ENCODE measurements at regions not wholly inside any gene's neighbourhood (a gene's known extent, or its start where the extent isn't known, plus 50 kb on each side); places are given as distances from the start of the nearest gene placed in this dataset.

DNA sequence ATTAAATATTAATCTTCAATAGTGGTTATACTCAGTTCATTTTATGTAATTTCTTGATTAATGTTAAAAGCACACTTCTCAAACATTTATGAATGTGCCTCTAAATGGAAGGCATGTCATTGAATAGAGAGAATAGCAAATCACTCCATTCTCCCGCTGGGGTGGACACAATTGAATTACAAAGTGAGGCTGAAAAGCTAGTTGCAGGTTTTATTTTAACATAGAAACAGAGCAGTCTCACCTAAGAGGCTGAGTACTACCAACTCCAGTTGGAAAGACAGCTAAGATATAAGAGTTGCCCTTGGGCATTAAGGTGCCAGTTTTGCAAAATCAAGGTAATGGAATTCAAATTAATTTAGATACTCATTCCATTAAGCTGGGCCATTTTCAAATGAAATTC is 147.2 kb downstream of the PCSK1 start:
- Histone ChIP-seq H3K9me3 (ENCODE audit: control insufficient read depth, low read depth, low read length) (no peaks in the 10 kb centered on the region), H3K4me3 (ENCODE audit: low read length) (no peak overlapping the region), H3K27ac (ENCODE audit: low read length) (no peak overlapping the region), H3K27me3 (ENCODE audit: control insufficient read depth, insufficient read depth, low read length) (no peaks in the 10 kb centered on the region), H3K4me1 (ENCODE audit: control insufficient read depth, insufficient read depth, low read length) (no peaks in the 10 kb centered on the region), H3K36me3 (ENCODE audit: control insufficient read depth, insufficient read depth, low read length) (no peaks in the 10 kb centered on the region)
- DNase-seq: no peak
- WGBS (ENCODE audit: insufficient coverage, low lambda C conversion rate): no CpG with 5 or more reads among the region's 1 CpG

DNA sequence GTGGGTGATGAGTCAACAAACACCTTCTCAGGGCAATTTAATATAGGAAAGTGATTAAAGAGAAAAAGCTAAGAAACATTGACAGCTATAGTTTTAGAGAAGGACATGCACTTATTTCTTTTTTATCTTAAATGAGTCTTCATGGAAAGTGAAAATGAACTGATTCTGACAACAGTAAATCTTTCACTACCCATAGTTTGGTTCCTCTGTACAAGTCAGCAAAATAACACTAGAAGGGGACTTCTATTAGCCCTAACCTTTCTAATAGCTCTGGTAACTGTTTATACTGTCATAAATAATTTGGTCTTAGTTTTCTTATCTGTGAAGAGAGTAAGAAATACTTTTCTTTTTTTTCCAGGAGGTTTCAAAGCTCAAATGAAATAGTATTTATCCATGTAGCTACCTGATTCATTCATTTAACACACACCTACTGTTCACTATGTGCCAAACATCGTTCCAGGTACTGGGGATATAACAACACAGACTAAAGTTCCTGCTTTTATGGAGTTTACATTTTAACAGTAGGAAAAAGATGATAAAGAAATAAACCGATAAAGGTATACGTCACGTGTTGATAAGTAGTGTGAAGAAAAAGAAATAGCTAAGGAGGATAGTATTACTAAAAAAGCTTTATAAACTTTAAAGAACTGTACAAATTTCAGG is 148.2 kb downstream of the PCSK1 start:
- Histone ChIP-seq H3K9me3 (ENCODE audit: control insufficient read depth, low read depth, low read length) (no peaks in the 10 kb centered on the region), H3K36me3 (ENCODE audit: control insufficient read depth, insufficient read depth, low read length) (no peaks in the 10 kb centered on the region), H3K27ac (ENCODE audit: low read length) (no peak overlapping the region), H3K27me3 (ENCODE audit: control insufficient read depth, insufficient read depth, low read length) (no peaks in the 10 kb centered on the region), H3K4me1 (ENCODE audit: control insufficient read depth, insufficient read depth, low read length) (no peaks in the 10 kb centered on the region), H3K4me3 (ENCODE audit: low read length) (no peak overlapping the region)
- 77% methylated on average over 3 of the region's 4 CpGs for WGBS (ENCODE audit: insufficient coverage, low lambda C conversion rate)
- no peak for DNase-seq

DNA sequence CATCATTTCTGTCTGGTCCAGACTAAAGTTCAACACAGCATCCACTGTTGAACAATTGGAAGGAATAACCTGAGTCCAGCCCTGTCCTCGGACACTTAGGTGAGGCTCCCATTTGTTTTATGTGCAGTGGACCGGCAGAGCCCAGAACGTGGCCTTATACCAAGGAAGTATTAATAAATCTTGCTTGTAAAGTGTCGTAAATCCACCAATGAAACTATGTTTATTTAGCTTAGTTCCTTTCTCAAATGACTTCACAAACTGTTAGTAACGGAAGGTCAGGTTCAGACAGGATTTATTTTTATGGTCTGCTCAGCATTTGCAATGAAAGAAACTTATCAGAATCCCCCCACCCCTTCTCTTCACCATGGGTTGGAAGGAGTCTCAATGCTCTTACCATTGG is 149.5 kb downstream of the PCSK1 start:
- no CpG with 5 or more reads among the region's 5 CpGs for WGBS (ENCODE audit: insufficient coverage, low lambda C conversion rate)
- Histone ChIP-seq H3K4me1 (ENCODE audit: control insufficient read depth, insufficient read depth, low read length) (no peaks in the 10 kb centered on the region), H3K4me3 (ENCODE audit: low read length) (no peak overlapping the region), H3K27me3 (ENCODE audit: control insufficient read depth, insufficient read depth, low read length) (no peaks in the 10 kb centered on the region), H3K27ac (ENCODE audit: low read length) (no peak overlapping the region), H3K36me3 (ENCODE audit: control insufficient read depth, insufficient read depth, low read length) (no peaks in the 10 kb centered on the region), H3K9me3 (ENCODE audit: control insufficient read depth, low read depth, low read length) (no peaks in the 10 kb centered on the region)
- no peak for DNase-seq

DNA sequence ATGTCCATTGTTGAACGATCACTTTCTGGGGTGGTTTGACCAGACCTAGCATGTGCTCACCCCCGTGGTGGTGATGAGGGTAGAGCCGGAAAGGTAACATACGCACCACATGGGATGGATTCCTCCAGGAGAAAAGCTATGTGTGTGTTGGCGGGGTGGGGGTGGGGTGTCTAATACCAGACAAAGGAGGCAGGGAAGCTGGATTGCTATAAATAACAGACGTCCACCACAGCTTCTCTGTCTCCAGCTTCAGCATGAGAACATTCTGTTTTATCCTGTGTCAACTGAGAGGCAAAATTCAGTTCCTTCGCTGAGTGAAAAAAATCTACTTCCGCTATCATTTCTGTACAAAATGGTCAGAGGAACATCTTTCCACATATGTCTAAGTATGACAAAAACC is 151.0 kb downstream of the PCSK1 start:
- Histone ChIP-seq H3K36me3 (ENCODE audit: control insufficient read depth, insufficient read depth, low read length) (no peaks in the 10 kb centered on the region), H3K4me1 (ENCODE audit: control insufficient read depth, insufficient read depth, low read length) (no peaks in the 10 kb centered on the region), H3K4me3 (ENCODE audit: low read length) (no peak overlapping the region), H3K27ac (ENCODE audit: low read length) (no peak overlapping the region), H3K9me3 (ENCODE audit: control insufficient read depth, low read depth, low read length) (no peaks in the 10 kb centered on the region), H3K27me3 (ENCODE audit: control insufficient read depth, insufficient read depth, low read length) (no peaks in the 10 kb centered on the region)
- no peak for DNase-seq
- 100% methylated on average over 1 of the region's 8 CpGs for WGBS (ENCODE audit: insufficient coverage, low lambda C conversion rate)

DNA sequence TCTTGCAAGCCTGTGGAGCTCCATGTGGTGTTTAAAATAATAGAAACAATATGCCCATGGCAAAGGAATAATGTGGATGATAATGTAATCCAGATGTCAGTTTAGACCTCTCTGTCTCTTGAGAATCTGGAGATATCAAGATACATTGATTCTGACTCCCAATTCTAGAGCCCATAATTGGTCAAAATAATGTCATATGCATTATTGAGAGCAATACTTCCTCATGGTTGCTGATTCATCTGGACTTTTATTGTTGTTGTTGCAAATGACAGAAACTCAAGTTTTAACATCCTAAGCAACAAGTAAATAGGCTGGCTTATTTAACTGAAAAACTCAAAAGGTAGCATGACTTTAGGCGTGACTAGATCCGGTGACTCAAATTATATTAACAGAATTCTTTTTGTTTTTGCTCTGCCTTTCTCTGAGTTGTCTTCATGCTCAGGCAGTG is 152.1 kb downstream of the PCSK1 start:
- Histone ChIP-seq H3K36me3 (ENCODE audit: control insufficient read depth, insufficient read depth, low read length) (no peaks in the 10 kb centered on the region), H3K27ac (ENCODE audit: low read length) (no peak overlapping the region), H3K4me3 (ENCODE audit: low read length) (no peak overlapping the region), H3K4me1 (ENCODE audit: control insufficient read depth, insufficient read depth, low read length) (no peaks in the 10 kb centered on the region), H3K27me3 (ENCODE audit: control insufficient read depth, insufficient read depth, low read length) (no peaks in the 10 kb centered on the region), H3K9me3 (ENCODE audit: control insufficient read depth, low read depth, low read length) (no peaks in the 10 kb centered on the region)
- no peak for DNase-seq
- WGBS (ENCODE audit: insufficient coverage, low lambda C conversion rate): no CpG with 5 or more reads among the region's 2 CpGs

DNA sequence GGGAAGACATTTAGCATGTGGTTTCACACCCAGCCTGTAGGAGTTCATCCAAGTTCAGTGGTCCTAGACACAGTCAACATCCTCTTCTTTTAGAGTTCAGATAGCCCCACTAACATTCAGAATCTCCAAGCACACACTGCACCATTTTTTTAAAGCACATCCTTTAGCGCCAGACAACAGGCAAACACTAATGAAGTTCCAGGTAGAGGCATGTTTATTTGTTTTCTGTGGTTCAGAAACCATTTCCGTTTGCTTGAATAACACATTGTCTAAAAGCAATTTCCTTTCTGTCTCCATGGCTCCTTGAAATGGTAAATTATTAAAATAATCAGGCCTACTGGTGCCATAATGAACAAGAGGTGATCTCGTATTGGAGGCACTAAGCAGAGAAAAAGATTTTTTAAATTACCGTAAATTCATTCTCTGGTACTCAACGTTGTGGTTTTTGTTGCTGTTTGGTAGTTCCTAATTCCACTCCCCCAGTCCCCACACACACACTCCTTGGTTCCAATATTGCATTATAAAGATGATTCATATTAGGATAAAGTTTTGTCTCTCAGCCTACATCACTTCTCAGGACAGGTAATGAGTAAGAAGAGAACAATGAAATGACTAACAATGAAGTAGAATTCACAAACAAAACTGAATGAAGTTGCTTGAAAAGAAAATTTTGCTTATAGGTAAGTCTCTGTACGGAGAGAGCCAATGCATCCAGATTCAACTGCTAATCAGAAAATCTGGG is 153.1 kb downstream of the PCSK1 start:
- H3K4me1 ChIP-seq (ENCODE audit: control insufficient read depth, insufficient read depth, low read length): peaks cover 7% of the 10 kb centered on the region
- DNase-seq: no peak
- 80% methylated on average over 1 of the region's 6 CpGs for WGBS (ENCODE audit: insufficient coverage, low lambda C conversion rate)
- H3K4me3 ChIP-seq (ENCODE audit: low read length): no peak overlapping the region
- no peak overlapping the region for H3K27ac ChIP-seq (ENCODE audit: low read length)
- no peaks in the 10 kb centered on the region for H3K36me3 ChIP-seq (ENCODE audit: control insufficient read depth, insufficient read depth, low read length)
- H3K9me3 ChIP-seq (ENCODE audit: control insufficient read depth, low read depth, low read length): no peaks in the 10 kb centered on the region
- no peaks in the 10 kb centered on the region for H3K27me3 ChIP-seq (ENCODE audit: control insufficient read depth, insufficient read depth, low read length)

DNA sequence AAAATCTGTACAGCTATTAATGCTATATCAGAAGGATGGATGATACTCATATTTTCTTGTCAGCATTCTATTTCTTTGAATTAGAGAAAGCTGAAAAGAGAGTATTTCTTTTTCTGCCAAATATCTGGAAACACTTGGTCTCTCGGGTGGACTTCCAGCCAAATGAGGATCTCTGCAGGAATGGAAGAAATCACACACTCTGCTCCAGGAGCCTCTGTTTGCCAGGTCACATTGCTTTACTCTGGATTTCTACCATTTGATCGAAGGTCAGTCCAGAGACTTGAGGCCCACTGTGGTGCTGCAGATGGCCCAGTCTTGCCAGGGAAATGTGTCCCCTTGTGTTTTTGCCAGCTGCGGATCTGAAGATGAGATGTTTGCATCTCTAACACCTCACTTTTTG is 154.1 kb downstream of the PCSK1 start:
- no CpG with 5 or more reads among the region's 3 CpGs for WGBS (ENCODE audit: insufficient coverage, low lambda C conversion rate)
- Histone ChIP-seq H3K27ac (ENCODE audit: low read length) (no peak overlapping the region), H3K4me1 (ENCODE audit: control insufficient read depth, insufficient read depth, low read length) (peaks cover 10% of the 10 kb centered on the region), H3K36me3 (ENCODE audit: control insufficient read depth, insufficient read depth, low read length) (no peaks in the 10 kb centered on the region), H3K9me3 (ENCODE audit: control insufficient read depth, low read depth, low read length) (no peaks in the 10 kb centered on the region), H3K4me3 (ENCODE audit: low read length) (no peak overlapping the region), H3K27me3 (ENCODE audit: control insufficient read depth, insufficient read depth, low read length) (no peaks in the 10 kb centered on the region)
- no peak for DNase-seq

DNA sequence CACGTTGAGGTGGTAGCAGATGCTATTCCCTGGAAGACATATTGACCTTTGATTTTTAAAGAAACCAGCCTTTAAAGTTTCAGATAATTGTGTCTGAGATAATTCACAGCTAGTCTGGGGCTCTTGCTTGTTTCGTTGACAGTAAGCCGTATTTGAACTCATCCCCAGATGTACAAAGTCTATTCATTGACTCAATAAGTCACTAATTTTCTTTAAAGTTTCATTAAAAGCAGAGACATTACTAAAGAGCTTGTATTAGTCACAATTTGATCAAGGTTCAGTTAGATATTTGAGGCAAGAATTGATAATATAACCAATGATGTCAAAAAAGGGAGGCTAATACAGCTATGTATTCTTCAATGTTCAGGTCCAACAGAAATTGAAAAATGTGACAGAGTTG is 158.0 kb downstream of the PCSK1 start:
- Histone ChIP-seq H3K4me1 (ENCODE audit: control insufficient read depth, insufficient read depth, low read length) (peaks cover 10% of the 10 kb centered on the region), H3K4me3 (ENCODE audit: low read length) (no peak overlapping the region), H3K36me3 (ENCODE audit: control insufficient read depth, insufficient read depth, low read length) (no peaks in the 10 kb centered on the region), H3K9me3 (ENCODE audit: control insufficient read depth, low read depth, low read length) (peaks cover 2% of the 10 kb centered on the region), H3K27ac (ENCODE audit: low read length) (peak overlapping the region; percentile 47), H3K27me3 (ENCODE audit: control insufficient read depth, insufficient read depth, low read length) (no peaks in the 10 kb centered on the region)
- peak; percentile 31 to 68 for DNase-seq
- WGBS (ENCODE audit: insufficient coverage, low lambda C conversion rate): 17% methylated on average over 2 of the region's 3 CpGs

DNA sequence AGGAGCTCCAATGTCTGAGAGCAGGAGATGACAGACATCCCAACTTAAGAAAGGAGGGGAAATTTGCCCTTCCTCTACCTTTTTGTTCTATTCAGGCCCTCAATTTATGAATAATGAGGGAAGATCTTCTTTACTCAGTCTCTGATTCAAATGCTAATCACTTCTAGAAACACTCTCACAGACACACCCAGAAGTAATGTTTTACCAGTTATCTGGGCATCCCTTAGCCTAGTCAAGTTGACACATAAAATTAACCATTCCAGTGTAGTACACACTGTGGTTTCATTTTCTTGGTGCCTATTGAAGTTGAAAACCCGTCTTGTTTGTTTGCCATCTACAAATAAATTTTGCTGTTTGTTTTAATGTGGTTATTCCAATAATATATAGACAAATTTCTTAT is 167.6 kb downstream of the PCSK1 start:
- H3K9me3 ChIP-seq (ENCODE audit: control insufficient read depth, low read depth, low read length): peaks cover 15% of the 10 kb centered on the region
- H3K27me3 ChIP-seq (ENCODE audit: control insufficient read depth, insufficient read depth, low read length): no peaks in the 10 kb centered on the region
- H3K4me3 ChIP-seq (ENCODE audit: low read length): no peak overlapping the region
- H3K27ac ChIP-seq (ENCODE audit: low read length): no peak overlapping the region
- WGBS (ENCODE audit: insufficient coverage, low lambda C conversion rate): no CpG with 5 or more reads among the region's 1 CpG
- no peaks in the 10 kb centered on the region for H3K36me3 ChIP-seq (ENCODE audit: control insufficient read depth, insufficient read depth, low read length)
- DNase-seq: no peak
- no peaks in the 10 kb centered on the region for H3K4me1 ChIP-seq (ENCODE audit: control insufficient read depth, insufficient read depth, low read length)

DNA sequence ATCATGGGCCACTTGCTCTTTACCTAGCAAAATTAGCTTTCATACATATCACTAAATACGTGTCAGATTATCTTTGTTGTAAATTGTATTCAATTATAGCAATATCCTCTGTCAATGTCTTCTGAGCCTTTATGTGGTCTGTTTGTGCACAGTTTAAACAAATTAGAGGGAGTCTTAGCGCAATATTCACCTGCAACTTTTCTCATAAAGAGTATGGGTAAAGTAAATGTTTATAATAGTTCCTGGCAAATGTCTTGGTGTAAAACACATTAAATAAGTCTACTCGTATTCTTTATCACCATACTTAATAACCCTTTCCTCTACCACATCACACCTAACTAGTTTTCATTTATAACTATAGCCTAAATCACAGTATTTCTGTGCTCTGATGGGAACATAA is 169.0 kb downstream of the PCSK1 start:
- Histone ChIP-seq H3K27me3 (ENCODE audit: control insufficient read depth, insufficient read depth, low read length) (no peaks in the 10 kb centered on the region), H3K4me3 (ENCODE audit: low read length) (no peak overlapping the region), H3K36me3 (ENCODE audit: control insufficient read depth, insufficient read depth, low read length) (no peaks in the 10 kb centered on the region), H3K27ac (ENCODE audit: low read length) (no peak overlapping the region), H3K9me3 (ENCODE audit: control insufficient read depth, low read depth, low read length) (peaks cover 15% of the 10 kb centered on the region), H3K4me1 (ENCODE audit: control insufficient read depth, insufficient read depth, low read length) (no peaks in the 10 kb centered on the region)
- no peak for DNase-seq
- WGBS (ENCODE audit: insufficient coverage, low lambda C conversion rate): 100% methylated on average over 1 of the region's 3 CpGs

DNA sequence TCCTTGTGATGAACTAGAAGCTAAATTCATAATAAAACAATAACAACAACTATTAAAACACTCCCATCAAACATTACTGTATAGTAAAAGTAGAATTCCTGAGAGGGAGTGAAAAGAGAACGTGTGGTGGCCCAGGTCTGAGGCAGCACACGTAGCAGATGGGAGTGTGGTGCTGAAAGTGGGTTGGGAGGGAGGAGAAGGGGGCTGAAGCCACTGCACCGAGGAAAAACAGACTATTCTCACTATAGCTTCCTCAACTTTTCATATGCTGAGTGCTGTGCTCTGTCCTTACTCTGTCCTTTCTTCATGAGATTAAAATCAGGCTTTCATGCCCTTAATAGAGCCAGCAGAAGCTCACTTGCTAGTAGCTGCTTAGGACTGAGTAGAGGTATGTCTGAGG is 170.9 kb downstream of the PCSK1 start:
- H3K27ac ChIP-seq (ENCODE audit: low read length): no peak overlapping the region
- no peaks in the 10 kb centered on the region for H3K27me3 ChIP-seq (ENCODE audit: control insufficient read depth, insufficient read depth, low read length)
- no peak overlapping the region for H3K4me3 ChIP-seq (ENCODE audit: low read length)
- no peaks in the 10 kb centered on the region for H3K36me3 ChIP-seq (ENCODE audit: control insufficient read depth, insufficient read depth, low read length)
- no peak for DNase-seq
- WGBS (ENCODE audit: insufficient coverage, low lambda C conversion rate): 82% methylated on average over 2 of the region's 3 CpGs
- H3K4me1 ChIP-seq (ENCODE audit: control insufficient read depth, insufficient read depth, low read length): no peaks in the 10 kb centered on the region
- peaks cover 3% of the 10 kb centered on the region for H3K9me3 ChIP-seq (ENCODE audit: control insufficient read depth, low read depth, low read length)

All from large intestine (tissue), 3 donors.